ENCODE measurements at regions not wholly inside any gene's neighbourhood (a gene's known extent, or its start where the extent isn't known, plus 50 kb on each side); places are given as distances from the start of the nearest gene placed in this dataset.

- TF ChIP-seq CTCF (conservative IDR thresholded peaks at IDR 0.05; ENCODE audit: low read depth, low read length) = no peak
- no peak for TF ChIP-seq EZH2 (IDR thresholded peaks at IDR 0.05; ENCODE audit: borderline replicate concordance, low read depth, low read length, poor library complexity, severe bottlenecking)
Measured at GRCh38 chr15:47409038-47409437, 308.3 kb upstream of the SEMA6D start.
